K562 (cell line): ENCODE measurements at regions not wholly inside any gene's neighbourhood (a gene's known extent, or its start where the extent isn't known, plus 50 kb on each side); places are given as distances from the start of the nearest gene placed in this dataset.

Source experiments
- ATF2 ChIP-seq: sonication (generic); formaldehyde crosslinking; IDR thresholded peaks from 2 replicates; pipeline ENCODE4 v1.8.1; 2022; ENCODE audit warnings: missing genetic modification reagents
- CTCF ChIP-seq, 3 experiments: IDR thresholded peaks in 2 of 3; conservative IDR thresholded peaks in 1 of 3; 2 replicates each; pipeline ENCODE4 v1.5.1; 2011 to 2012; ENCODE audit warnings: low read length in 3 of 3, mild to moderate bottlenecking in 3 of 3, control low read depth in 2 of 3, improper control_type of control experiment in 1 of 3, inconsistent platforms in 1 of 3, low read depth in 1 of 3, mixed read lengths in 1 of 3, moderate library complexity in 1 of 3; ENCODE audit not compliant: insufficient read depth in 2 of 3
- POLR2AphosphoS5 ChIP-seq: IDR thresholded peaks from 2 replicates; pipeline ENCODE4 v1.6.1; 2011; ENCODE audit warnings: mild to moderate bottlenecking, low read depth, low read length, moderate library complexity; ENCODE audit not compliant: control insufficient read depth, insufficient read depth
- RBM34 ChIP-seq: fragments of 200-400 bp; formaldehyde crosslinking; IDR thresholded peaks from 2 replicates; pipeline ENCODE4 v1.6.1; 2018; ENCODE audit warnings: low read length, borderline replicate concordance; ENCODE audit not compliant: insufficient read depth
- USF2 ChIP-seq: sonication (generic); formaldehyde crosslinking; IDR thresholded peaks from 2 replicates; pipeline ENCODE4 v1.5.0; 2020; ENCODE audit warnings: missing genetic modification reagents
- ZNF449 ChIP-seq: fragments of 250-450 bp; sonication (Bioruptor Pico); IDR thresholded peaks from 2 replicates; pipeline ENCODE4 v1.8.0; 2022; ENCODE audit warnings: moderate library complexity, mild to moderate bottlenecking, inconsistent platforms

- TF ChIP-seq USF2 (CRISPR knock-in tag) (no peak), CTCF (IDR thresholded peaks at IDR 0.05 in 2 of 3, conservative IDR thresholded peaks at IDR 0.05 in 1 of 3; ENCODE audit: insufficient read depth in 2 of 3, low read depth in 1 of 3, low read length in 3 of 3) (no peak), RBM34 (no peak), ATF2 (CRISPR knock-in tag) (no peak), ZNF449 (CRISPR knock-in tag) (no peak), POLR2AphosphoS5 (no peak)
These were observed 189.3 kb downstream of the GLI2 start for GRCh38 chr2:120924924-120925323.
